Peyer's patch (tissue), 4 donors: ENCODE measurements at regions not wholly inside any gene's neighbourhood (a gene's known extent, or its start where the extent isn't known, plus 50 kb on each side); places are given as distances from the start of the nearest gene placed in this dataset.

ENCODE experiments used
- DNase-seq, 3 donors: peaks; one replicate each; pipeline ENCODE4 v3.0.0-alpha.2; 2017 to 2019
- H3K27ac ChIP-seq, 4 donors: fragments of 200-600 bp; sonication (generic); one replicate each; pipeline ENCODE4 v1.5.1; 2016 to 2019
- H3K27me3 ChIP-seq, 2 donors: fragments of 200-600 bp; sonication (generic); one replicate each; pipeline ENCODE4 v1.5.1; 2019
- H3K36me3 ChIP-seq, 3 donors: fragments of 200-600 bp; sonication (generic); one replicate each; pipeline ENCODE4 v1.5.1; 2016 to 2019
- H3K4me1 ChIP-seq, 4 donors: fragments of 200-600 bp; sonication (generic); one replicate each; pipeline ENCODE4 v1.5.1; 2016 to 2019
- H3K4me3 ChIP-seq, 4 donors: fragments of 200-600 bp; sonication (generic); 1 replicate in 3 of 4; 2 replicates in 1 of 4; pipeline ENCODE4 v1.5.1; 2016 to 2019; ENCODE audit warnings: mild to moderate bottlenecking in 1 of 4
- H3K9me3 ChIP-seq, 4 donors: fragments of 200-600 bp; sonication (generic); one replicate each; pipeline ENCODE4 v1.5.1; 2016 to 2019; ENCODE audit warnings: mild to moderate bottlenecking in 1 of 4
- POLR2A ChIP-seq, 2 donors: fragments of 450-650 bp; IDR thresholded peaks; one replicate each; pipeline ENCODE4 v1.5.1; 2017; ENCODE audit warnings: antibody characterized with exemption in 2 of 2, mild to moderate bottlenecking in 2 of 2, moderate library complexity in 2 of 2
- TF ChIP-seq, protein P1 (sequence below), 6 experiments: fragments of 450-650 bp in 4 of 6; fragments of 200-600 bp in 2 of 6; sonication (generic) in 1 of 6; IDR thresholded peaks; one replicate each; pipeline ENCODE4 v1.5.1; 2017 to 2019; ENCODE audit warnings: antibody characterized with exemption in 6 of 6, mild to moderate bottlenecking in 3 of 6, moderate library complexity in 1 of 6

- Histone ChIP-seq H3K27ac (no peak overlapping the region), H3K27me3 (no peaks in the 10 kb centered on the region), H3K36me3 (no peaks in the 10 kb centered on the region), H3K9me3 (peaks cover 0 to 17% (median 4%) of the 10 kb centered on the region in 4 donors), H3K4me3 (no peak overlapping the region), H3K4me1 (no peaks in the 10 kb centered on the region)
- TF ChIP-seq, protein P1, sequence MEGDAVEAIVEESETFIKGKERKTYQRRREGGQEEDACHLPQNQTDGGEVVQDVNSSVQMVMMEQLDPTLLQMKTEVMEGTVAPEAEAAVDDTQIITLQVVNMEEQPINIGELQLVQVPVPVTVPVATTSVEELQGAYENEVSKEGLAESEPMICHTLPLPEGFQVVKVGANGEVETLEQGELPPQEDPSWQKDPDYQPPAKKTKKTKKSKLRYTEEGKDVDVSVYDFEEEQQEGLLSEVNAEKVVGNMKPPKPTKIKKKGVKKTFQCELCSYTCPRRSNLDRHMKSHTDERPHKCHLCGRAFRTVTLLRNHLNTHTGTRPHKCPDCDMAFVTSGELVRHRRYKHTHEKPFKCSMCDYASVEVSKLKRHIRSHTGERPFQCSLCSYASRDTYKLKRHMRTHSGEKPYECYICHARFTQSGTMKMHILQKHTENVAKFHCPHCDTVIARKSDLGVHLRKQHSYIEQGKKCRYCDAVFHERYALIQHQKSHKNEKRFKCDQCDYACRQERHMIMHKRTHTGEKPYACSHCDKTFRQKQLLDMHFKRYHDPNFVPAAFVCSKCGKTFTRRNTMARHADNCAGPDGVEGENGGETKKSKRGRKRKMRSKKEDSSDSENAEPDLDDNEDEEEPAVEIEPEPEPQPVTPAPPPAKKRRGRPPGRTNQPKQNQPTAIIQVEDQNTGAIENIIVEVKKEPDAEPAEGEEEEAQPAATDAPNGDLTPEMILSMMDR (IDR thresholded peaks at IDR 0.05), result no peak
- TF ChIP-seq POLR2A (IDR thresholded peaks at IDR 0.05), result no peak
- no peak for DNase-seq
These were observed 227.7 kb downstream of the MYLK4 start for GRCh38 chr6:2523061-2523460.

GRCh38 chr6:2522521-2522920, 228.2 kb downstream of the MYLK4 start:
- H3K36me3 ChIP-seq, result no peaks in the 10 kb centered on the region
- TF ChIP-seq, protein P1 (IDR thresholded peaks at IDR 0.05), result no peak
- no peak for TF ChIP-seq POLR2A (IDR thresholded peaks at IDR 0.05)
- peaks cover 0 to 17% (median 4%) of the 10 kb centered on the region in 4 donors for H3K9me3 ChIP-seq
- no peak overlapping the region for H3K27ac ChIP-seq
- no peaks in the 10 kb centered on the region for H3K27me3 ChIP-seq
- no peaks in the 10 kb centered on the region for H3K4me1 ChIP-seq
- H3K4me3 ChIP-seq, result no peak overlapping the region
- no peak for DNase-seq

DNA sequence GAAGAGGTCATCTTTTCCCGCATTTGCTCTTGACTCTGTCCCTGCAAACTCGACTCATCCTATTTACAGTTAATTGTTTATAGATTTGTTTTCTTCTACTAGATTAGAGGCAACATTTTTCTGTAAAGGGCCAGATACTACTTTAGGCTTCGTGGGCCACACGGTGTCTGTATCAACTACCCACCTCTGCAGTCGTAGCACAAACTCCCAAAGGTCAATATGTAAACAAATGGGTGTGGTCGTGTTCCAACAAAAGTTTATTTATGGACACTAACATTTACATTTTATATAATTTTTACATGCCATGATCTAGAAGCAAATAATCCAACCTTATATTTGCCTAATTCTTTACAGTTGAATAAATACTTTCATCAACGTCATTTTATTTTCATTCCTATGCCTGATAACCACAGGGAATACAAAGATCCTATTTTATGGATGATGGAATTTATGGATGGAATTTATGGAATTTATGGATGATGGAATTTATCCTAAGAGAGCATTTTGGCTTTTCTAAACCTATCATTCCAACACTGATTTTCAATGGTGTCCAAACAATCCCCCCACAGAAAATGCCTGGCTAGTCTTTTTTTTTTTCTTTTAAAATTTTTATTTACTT, 232.8 kb downstream of the MYLK4 start:
- no peak for TF ChIP-seq POLR2A (IDR thresholded peaks at IDR 0.05)
- TF ChIP-seq, protein P1 (IDR thresholded peaks at IDR 0.05), result no peak
- no peaks in the 10 kb centered on the region for H3K27me3 ChIP-seq
- H3K9me3 ChIP-seq, result peaks cover 0 to 14% (median 2%) of the 10 kb centered on the region in 4 donors
- H3K4me1 ChIP-seq, result peaks cover 0 to 11% (median 0%) of the 10 kb centered on the region in 4 donors
- H3K27ac ChIP-seq, result no peak overlapping the region
- no peak for DNase-seq
- H3K4me3 ChIP-seq, result no peak overlapping the region
- H3K36me3 ChIP-seq, result no peaks in the 10 kb centered on the region

DNA sequence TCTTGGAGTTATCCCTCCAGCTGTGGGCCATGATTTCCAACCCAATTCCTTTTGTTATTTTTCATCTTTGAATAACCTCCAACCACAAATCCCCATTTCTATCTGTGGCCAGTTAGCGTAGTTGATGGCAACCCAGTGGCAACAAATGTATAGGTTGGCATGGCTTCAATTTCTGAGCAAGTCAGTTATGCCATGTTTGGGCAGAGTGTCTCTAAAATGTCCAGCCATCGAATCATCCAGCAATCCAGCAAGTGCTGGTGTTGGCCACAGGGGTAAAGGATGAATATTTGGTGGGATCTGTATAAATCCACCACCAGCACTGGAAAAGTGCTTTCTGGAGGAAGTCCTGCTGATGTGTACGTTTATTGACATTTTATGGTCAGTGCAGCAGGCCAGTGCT, 233.3 kb downstream of the MYLK4 start:
- Histone ChIP-seq H3K27ac (no peak overlapping the region), H3K27me3 (no peaks in the 10 kb centered on the region), H3K4me3 (no peak overlapping the region), H3K4me1 (peaks cover 0 to 11% (median 0%) of the 10 kb centered on the region in 4 donors), H3K9me3 (peaks cover 0 to 14% (median 2%) of the 10 kb centered on the region in 4 donors), H3K36me3 (no peaks in the 10 kb centered on the region)
- no peak for DNase-seq
- TF ChIP-seq, protein P1 (IDR thresholded peaks at IDR 0.05), result no peak
- TF ChIP-seq POLR2A (IDR thresholded peaks at IDR 0.05), result no peak

DNA sequence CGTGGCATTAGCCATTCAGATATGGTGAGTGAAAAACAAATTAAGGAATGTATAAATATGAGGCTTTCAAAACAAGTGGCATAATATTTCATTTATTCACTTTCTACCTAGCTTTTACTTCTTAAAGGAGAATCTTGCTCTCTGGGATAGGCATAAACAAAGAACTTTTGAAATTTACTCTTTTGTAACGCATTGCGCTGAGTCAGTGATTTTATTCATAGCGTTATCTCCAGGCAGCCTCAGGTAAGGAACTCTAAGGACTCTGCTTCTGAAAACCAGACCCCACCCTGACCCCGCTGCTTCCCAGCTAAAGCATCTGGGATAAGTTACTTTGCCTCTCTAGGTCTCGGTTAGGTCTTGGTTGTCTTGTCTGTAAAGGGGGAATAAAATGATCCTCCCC, 234.7 kb downstream of the MYLK4 start:
- Histone ChIP-seq H3K36me3 (no peaks in the 10 kb centered on the region), H3K4me1 (peaks cover 0 to 11% (median 0%) of the 10 kb centered on the region in 4 donors), H3K27me3 (no peaks in the 10 kb centered on the region), H3K9me3 (peaks cover 0 to 14% (median 2%) of the 10 kb centered on the region in 4 donors), H3K4me3 (no peak overlapping the region), H3K27ac (no peak overlapping the region)
- no peak for DNase-seq
- TF ChIP-seq, protein P1 (IDR thresholded peaks at IDR 0.05), result no peak
- no peak for TF ChIP-seq POLR2A (IDR thresholded peaks at IDR 0.05)
